Natural killer cell treated with Interleukin-12 subunit alpha and Interleukin-12 subunit beta and Interleukin-15 and Interleukin-18, amount 100 ng/mL, for 72 hours (primary cell): ENCODE measurements at regions not wholly inside any gene's neighbourhood (a gene's known extent, or its start where the extent isn't known, plus 50 kb on each side); places are given as distances from the start of the nearest gene placed in this dataset.
A peak's percentile ranks its signal among the peaks of the same experiment; 100 is the strongest.

Source experiments
- ATAC-seq, 2 donors: fragments of 150-1000 bp; cut with Tn5 transposase in 1 of 2; sonication (Bioruptor Pico), chemical (Tn5 transposase) in 1 of 2; 2 replicates each; pipeline ENCODE4 v1.10.0; 2021
- DNase-seq: peaks from one replicate; pipeline ENCODE4 v3.0.0; 2022; ENCODE audit warnings: low spot score
- H3K27ac Mint-ChIP-seq, 2 donors: 1 replicate in 1 of 2; 2 replicates in 1 of 2; pipeline ENCODE4 v1.8.0; 2022; ENCODE audit warnings: mixed read lengths in 2 of 2, mild to moderate bottlenecking in 1 of 2, moderate library complexity in 1 of 2
- H3K27me3 Mint-ChIP-seq, 2 donors: 1 replicate in 1 of 2; 2 replicates in 1 of 2; pipeline ENCODE4 v1.8.0; 2022; ENCODE audit warnings: mixed read lengths in 2 of 2
- H3K36me3 Mint-ChIP-seq: one replicate; pipeline ENCODE4 v1.8.0; 2022; ENCODE audit warnings: mixed read lengths
- H3K4me1 Mint-ChIP-seq, 2 donors: 1 replicate in 1 of 2; 2 replicates in 1 of 2; pipeline ENCODE4 v1.8.0; 2022; ENCODE audit warnings: low read depth in 2 of 2, mixed read lengths in 2 of 2, mild to moderate bottlenecking in 1 of 2
- H3K4me3 Mint-ChIP-seq: one replicate; pipeline ENCODE4 v1.8.0; 2022; ENCODE audit warnings: mixed read lengths
- H3K9me3 Mint-ChIP-seq: 2 replicates; pipeline ENCODE4 v1.8.0; 2022; ENCODE audit warnings: mixed read lengths

- no peak overlapping the region for H3K27ac Mint-ChIP-seq
- peaks cover 4% of the 10 kb centered on the region for H3K9me3 Mint-ChIP-seq
- no peak for ATAC-seq
- no peak overlapping the region for H3K4me3 Mint-ChIP-seq
- peaks cover 0 to 9% of the 10 kb centered on the region in 2 donors for H3K27me3 Mint-ChIP-seq
- H3K36me3 Mint-ChIP-seq: no peaks in the 10 kb centered on the region
- no peaks in the 10 kb centered on the region for H3K4me1 Mint-ChIP-seq
- DNase-seq: no peak
Measured at GRCh38 chrX:42725196-42725595, 52.8 kb downstream of the PPP1R2C start.

- no peak for ATAC-seq
- H3K9me3 Mint-ChIP-seq: no peaks in the 10 kb centered on the region
- no peak overlapping the region for H3K27ac Mint-ChIP-seq
- no peak overlapping the region for H3K4me3 Mint-ChIP-seq
- no peaks in the 10 kb centered on the region for H3K36me3 Mint-ChIP-seq
- H3K4me1 Mint-ChIP-seq: peaks cover 0 to 3% of the 10 kb centered on the region in 2 donors
- peaks cover 0 to 15% of the 10 kb centered on the region in 2 donors for H3K27me3 Mint-ChIP-seq
- no peak for DNase-seq
Measured at GRCh38 chrX:42720209-42720608, 57.8 kb downstream of the PPP1R2C start.

- ATAC-seq (no peak), DNase-seq (no peak)
- Mint-ChIP-seq H3K4me1 (peaks cover 0 to 3% of the 10 kb centered on the region in 2 donors), H3K27me3 (peaks cover 0 to 17% of the 10 kb centered on the region in 2 donors), H3K9me3 (no peaks in the 10 kb centered on the region), H3K36me3 (no peaks in the 10 kb centered on the region), H3K4me3 (no peak overlapping the region), H3K27ac (no peak overlapping the region)
Measured at GRCh38 chrX:42715701-42716262, 62.2 kb downstream of the PPP1R2C start.

- DNase-seq: no peak
- ATAC-seq: peak; percentile 43 to 60
- no peaks in the 10 kb centered on the region for H3K9me3 Mint-ChIP-seq
- peaks cover 0 to 18% of the 10 kb centered on the region in 2 donors for H3K27me3 Mint-ChIP-seq
- H3K4me3 Mint-ChIP-seq: no peak overlapping the region
- H3K27ac Mint-ChIP-seq: no peak overlapping the region
- H3K4me1 Mint-ChIP-seq: peaks cover 0 to 3% of the 10 kb centered on the region in 2 donors
- no peaks in the 10 kb centered on the region for H3K36me3 Mint-ChIP-seq
Measured at GRCh38 chrX:42714981-42715700, 62.8 kb downstream of the PPP1R2C start.

GRCh38 chrX:42710452-42710851 is 67.5 kb downstream of the PPP1R2C start:
- no peak overlapping the region for H3K27ac Mint-ChIP-seq
- H3K4me1 Mint-ChIP-seq: peaks cover 0 to under 1% of the 10 kb centered on the region in 2 donors
- no peaks in the 10 kb centered on the region for H3K36me3 Mint-ChIP-seq
- no peak for DNase-seq
- peaks cover 0 to 12% of the 10 kb centered on the region in 2 donors for H3K27me3 Mint-ChIP-seq
- H3K9me3 Mint-ChIP-seq: no peaks in the 10 kb centered on the region
- no peak for ATAC-seq
- H3K4me3 Mint-ChIP-seq: no peak overlapping the region

- Mint-ChIP-seq H3K27me3 (peaks cover 0 to 9% of the 10 kb centered on the region in 2 donors), H3K4me3 (no peak overlapping the region), H3K36me3 (no peaks in the 10 kb centered on the region), H3K4me1 (no peaks in the 10 kb centered on the region), H3K27ac (no peak overlapping the region), H3K9me3 (no peaks in the 10 kb centered on the region)
- no peak for DNase-seq
- ATAC-seq: no peak
Measured at GRCh38 chrX:42708222-42708621, 69.7 kb downstream of the PPP1R2C start.

GRCh38 chrX:42707742-42708141 is 70.2 kb downstream of the PPP1R2C start:
- no peak overlapping the region for H3K27ac Mint-ChIP-seq
- DNase-seq (no peak), ATAC-seq (no peak)
- no peak overlapping the region for H3K4me3 Mint-ChIP-seq
- peaks cover 0 to 9% of the 10 kb centered on the region in 2 donors for H3K27me3 Mint-ChIP-seq
- no peaks in the 10 kb centered on the region for H3K36me3 Mint-ChIP-seq
- H3K9me3 Mint-ChIP-seq: no peaks in the 10 kb centered on the region
- no peaks in the 10 kb centered on the region for H3K4me1 Mint-ChIP-seq

GRCh38 chrX:42704454-42704853 is 73.5 kb downstream of the PPP1R2C start:
- DNase-seq (no peak), ATAC-seq (no peak)
- H3K27me3 Mint-ChIP-seq: peaks cover 0 to 13% of the 10 kb centered on the region in 2 donors
- no peak overlapping the region for H3K4me3 Mint-ChIP-seq
- no peaks in the 10 kb centered on the region for H3K9me3 Mint-ChIP-seq
- no peaks in the 10 kb centered on the region for H3K36me3 Mint-ChIP-seq
- H3K4me1 Mint-ChIP-seq: no peaks in the 10 kb centered on the region
- no peak overlapping the region for H3K27ac Mint-ChIP-seq

GRCh38 chrX:42697544-42697943 is 80.4 kb downstream of the PPP1R2C start:
- Mint-ChIP-seq H3K4me3 (no peak overlapping the region), H3K27me3 (peaks cover 0 to 12% of the 10 kb centered on the region in 2 donors), H3K9me3 (no peaks in the 10 kb centered on the region), H3K36me3 (no peaks in the 10 kb centered on the region), H3K27ac (no peak overlapping the region), H3K4me1 (no peaks in the 10 kb centered on the region)
- ATAC-seq: no peak
- no peak for DNase-seq

- Mint-ChIP-seq H3K9me3 (no peaks in the 10 kb centered on the region), H3K27ac (no peak overlapping the region), H3K36me3 (no peaks in the 10 kb centered on the region), H3K4me3 (no peak overlapping the region), H3K4me1 (no peaks in the 10 kb centered on the region), H3K27me3 (peaks cover 0 to 14% of the 10 kb centered on the region in 2 donors)
- ATAC-seq (no peak), DNase-seq (no peak)
Measured at GRCh38 chrX:42696536-42697124, 81.3 kb downstream of the PPP1R2C start.

- Mint-ChIP-seq H3K27me3 (peaks cover 0 to 11% of the 10 kb centered on the region in 2 donors), H3K36me3 (no peaks in the 10 kb centered on the region), H3K4me1 (no peaks in the 10 kb centered on the region), H3K27ac (no peak overlapping the region), H3K4me3 (no peak overlapping the region), H3K9me3 (no peaks in the 10 kb centered on the region)
- ATAC-seq (no peak), DNase-seq (no peak)
Measured at GRCh38 chrX:42695800-42696358, 82.1 kb downstream of the PPP1R2C start.

- no peaks in the 10 kb centered on the region for H3K4me1 Mint-ChIP-seq
- no peak for DNase-seq
- no peak overlapping the region for H3K4me3 Mint-ChIP-seq
- H3K36me3 Mint-ChIP-seq: no peaks in the 10 kb centered on the region
- H3K27ac Mint-ChIP-seq: no peak overlapping the region
- H3K27me3 Mint-ChIP-seq: peaks cover 0 to 11% of the 10 kb centered on the region in 2 donors
- H3K9me3 Mint-ChIP-seq: no peaks in the 10 kb centered on the region
- ATAC-seq: no peak
Measured at GRCh38 chrX:42694260-42694815, 83.6 kb downstream of the PPP1R2C start.

- Mint-ChIP-seq H3K4me1 (no peaks in the 10 kb centered on the region), H3K36me3 (no peaks in the 10 kb centered on the region), H3K27me3 (peaks cover 0 to 15% of the 10 kb centered on the region in 2 donors), H3K9me3 (no peaks in the 10 kb centered on the region), H3K27ac (no peak overlapping the region), H3K4me3 (no peak overlapping the region)
- ATAC-seq (no peak), DNase-seq (no peak)
Measured at GRCh38 chrX:42691196-42691595, 86.8 kb downstream of the PPP1R2C start.

- peaks cover 0 to 10% of the 10 kb centered on the region in 2 donors for H3K27me3 Mint-ChIP-seq
- no peak overlapping the region for H3K27ac Mint-ChIP-seq
- H3K9me3 Mint-ChIP-seq: no peaks in the 10 kb centered on the region
- no peaks in the 10 kb centered on the region for H3K4me1 Mint-ChIP-seq
- no peak for DNase-seq
- H3K4me3 Mint-ChIP-seq: no peak overlapping the region
- H3K36me3 Mint-ChIP-seq: no peaks in the 10 kb centered on the region
- ATAC-seq: no peak
Measured at GRCh38 chrX:42686706-42687105, 91.3 kb downstream of the PPP1R2C start.
